Stimulated activated CD8-positive, alpha-beta memory T cell treated with anti-CD3 and anti-CD28 coated beads, Interleukin-4, amount 100 ng/mL, for 4 hours (primary cell): ENCODE measurements at regions not wholly inside any gene's neighbourhood (a gene's known extent, or its start where the extent isn't known, plus 50 kb on each side); places are given as distances from the start of the nearest gene placed in this dataset.
"Not testable (repeated sequence)": the region's sequence is repeated elsewhere in the genome, so short reads cannot be mapped to it uniquely, and the experiment has no call there.

ENCODE experiments used
- DNase-seq, 2 donors: peaks; one replicate each; pipeline ENCODE4 v3.0.0-alpha.2; 2020; ENCODE audit warnings: low read depth in 2 of 2, low spot score in 1 of 2

- DNase-seq: no peak
Observed at GRCh38 chr6:103687430-103687829, 1172.3 kb downstream of the HACE1 start.

- DNase-seq: no peak
Observed at GRCh38 chr6:103680116-103680515, 1179.6 kb downstream of the HACE1 start.

GRCh38 chr6:103677290-103677689 is 1182.4 kb downstream of the HACE1 start:
- no peak for DNase-seq

- no peak for DNase-seq
Observed at GRCh38 chr6:103675807-103676406, 1183.8 kb downstream of the HACE1 start.

- no peak for DNase-seq
Observed at GRCh38 chr6:103674790-103675189, 1184.9 kb downstream of the HACE1 start.

- DNase-seq: no peak
Observed at GRCh38 chr6:103672169-103672568, 1187.5 kb downstream of the HACE1 start.

GRCh38 chr6:103629613-103630012 is 1230.1 kb downstream of the HACE1 start:
- no peak for DNase-seq

- no peak for DNase-seq
Observed at GRCh38 chr6:103617642-103618041, 1242.1 kb downstream of the HACE1 start.

- no peak for DNase-seq
Observed at GRCh38 chr6:103587722-103588121, 1272.0 kb downstream of the HACE1 start.

- no peak for DNase-seq
Observed at GRCh38 chr6:103578115-103578514, 1281.6 kb downstream of the HACE1 start.

GRCh38 chr6:103570431-103570830 is 1289.3 kb downstream of the HACE1 start:
- no peak for DNase-seq

GRCh38 chr6:103554911-103555310 is 1304.8 kb downstream of the HACE1 start:
- no peak for DNase-seq

- DNase-seq: no peak
Observed at GRCh38 chr6:103538381-103538780, 1321.3 kb downstream of the HACE1 start.

GRCh38 chr6:103534814-103535213 is 1324.9 kb downstream of the HACE1 start:
- DNase-seq: no peak

- DNase-seq: no peak
Observed at GRCh38 chr6:103534095-103534494, 1325.6 kb downstream of the HACE1 start.

- no peak for DNase-seq
Observed at GRCh38 chr6:103522045-103522444, 1337.7 kb downstream of the HACE1 start.

- DNase-seq: no peak
Observed at GRCh38 chr6:103516336-103516735, 1343.4 kb downstream of the HACE1 start.

- DNase-seq: no peak
Observed at GRCh38 chr6:103507052-103507451, 1352.7 kb downstream of the HACE1 start.

- DNase-seq: no peak
Observed at GRCh38 chr6:103505155-103505518, 1354.6 kb downstream of the HACE1 start.

- no peak for DNase-seq
Observed at GRCh38 chr6:103504501-103505154, 1355.1 kb downstream of the HACE1 start.

- DNase-seq: not testable (repeated sequence)
Observed at GRCh38 chr6:103496588-103496987, 1363.1 kb downstream of the HACE1 start.

GRCh38 chr6:103456652-103457051 is 1403.1 kb downstream of the HACE1 start:
- no peak for DNase-seq

GRCh38 chr6:103455275-103455674 is 1404.4 kb downstream of the HACE1 start:
- no peak for DNase-seq
